HUES48 (cell line): ENCODE measurements at regions not wholly inside any gene's neighbourhood (a gene's known extent, or its start where the extent isn't known, plus 50 kb on each side); places are given as distances from the start of the nearest gene placed in this dataset.
"Not testable (repeated sequence)": the region's sequence is repeated elsewhere in the genome, so short reads cannot be mapped to it uniquely, and the experiment has no call there.

Experiments
- H3K27ac ChIP-seq: one replicate; pipeline ENCODE4 v1.7.0; 2013; ENCODE audit warnings: low read depth, low read length, inconsistent platforms
- H3K27me3 ChIP-seq: 2 replicates; pipeline ENCODE4 v1.6.1; 2013; ENCODE audit warnings: mild to moderate bottlenecking, low read length; ENCODE audit not compliant: control insufficient read depth, insufficient read depth
- H3K36me3 ChIP-seq: 2 replicates; pipeline ENCODE4 v1.6.1; 2013; ENCODE audit warnings: low read length; ENCODE audit not compliant: control insufficient read depth, insufficient read depth
- H3K4me1 ChIP-seq: 2 replicates; pipeline ENCODE4 v1.6.1; 2013; ENCODE audit warnings: mild to moderate bottlenecking, low read length; ENCODE audit not compliant: control insufficient read depth, insufficient read depth
- H3K4me3 ChIP-seq: 2 replicates; pipeline ENCODE4 v1.5.1; 2013; ENCODE audit warnings: mild to moderate bottlenecking, low read depth, low read length
- H3K9ac ChIP-seq: 2 replicates; pipeline ENCODE4 v1.6.1; 2013; ENCODE audit warnings: mild to moderate bottlenecking, low read depth, low read length, moderate library complexity
- H3K9me3 ChIP-seq: 2 replicates; pipeline ENCODE4 v1.6.1; 2013; ENCODE audit warnings: low read length; ENCODE audit not compliant: control insufficient read depth, insufficient read depth

DNA sequence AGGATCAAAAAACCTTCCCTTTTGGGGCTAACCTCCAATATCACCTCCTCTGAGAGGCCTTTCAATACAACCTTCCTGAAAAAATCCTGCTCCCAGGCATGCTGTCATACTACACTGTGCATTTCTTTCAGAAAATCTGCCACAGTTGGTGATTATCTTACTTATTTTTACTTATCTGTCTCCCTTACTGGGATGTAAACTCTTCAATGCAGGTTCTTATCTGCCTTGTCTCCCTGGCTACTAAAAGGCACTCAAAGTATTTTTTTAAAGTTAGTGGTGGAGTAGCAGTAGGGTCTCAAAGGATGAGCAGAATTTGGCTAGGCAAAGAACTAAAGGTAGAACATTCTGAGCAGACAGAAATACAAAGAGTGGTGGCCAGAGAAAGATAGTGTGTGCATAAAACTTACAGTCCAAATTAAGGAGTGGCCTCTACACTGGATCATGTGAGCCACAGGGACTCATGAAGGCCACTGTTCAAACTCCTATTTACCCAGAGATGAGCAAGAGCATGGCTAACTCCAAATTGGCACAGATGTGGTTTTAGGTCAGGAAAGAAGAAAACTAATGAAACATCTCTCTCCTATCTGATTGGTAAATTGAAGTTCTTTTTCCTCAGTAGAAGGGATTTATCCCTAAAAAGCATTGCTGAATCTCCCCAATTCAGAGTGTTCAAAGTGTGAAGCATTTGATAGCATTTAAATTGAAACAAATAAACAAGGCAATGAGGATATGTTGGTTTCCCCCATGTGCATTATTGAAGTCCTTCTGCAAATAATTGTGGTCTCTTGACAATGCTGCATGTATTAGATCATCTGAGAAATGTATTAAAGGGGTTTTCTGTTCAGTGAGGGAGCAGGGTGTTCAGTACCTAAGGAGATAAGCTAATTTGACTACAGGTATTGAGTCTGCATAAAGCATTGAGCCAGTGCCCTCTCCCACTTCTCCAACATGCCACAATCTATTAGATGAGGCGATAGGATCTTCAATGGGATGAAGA is 285.5 kb downstream of the MREG start:
- Histone ChIP-seq H3K27me3 (no peaks in the 10 kb centered on the region), H3K27ac (peak overlapping the region; percentile 25), H3K4me1 (no peaks in the 10 kb centered on the region), H3K4me3 (no peak overlapping the region), H3K36me3 (no peaks in the 10 kb centered on the region), H3K9me3 (no peaks in the 10 kb centered on the region), H3K9ac (no peak overlapping the region)

DNA sequence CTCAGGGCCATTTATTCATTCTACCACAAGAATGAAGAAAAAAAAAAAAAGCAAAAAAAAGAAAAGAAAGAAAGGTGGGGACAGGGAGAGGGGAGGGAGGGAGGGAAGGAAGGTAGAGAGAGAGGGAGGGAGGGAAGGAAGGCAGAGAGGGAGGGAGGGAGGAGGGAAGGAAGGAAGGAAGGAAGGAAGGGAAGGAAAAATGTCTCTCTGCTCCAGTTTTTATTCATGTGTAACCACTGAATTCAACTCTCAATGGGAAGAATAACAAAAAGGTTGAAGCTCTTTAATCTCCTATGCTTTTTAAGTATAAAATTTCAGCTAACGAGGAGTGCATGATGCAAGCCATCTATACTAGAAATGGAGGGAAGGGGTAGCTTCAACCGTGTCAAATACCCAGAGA is 287.3 kb downstream of the MREG start:
- Histone ChIP-seq H3K4me1 (no peaks in the 10 kb centered on the region), H3K9me3 (no peaks in the 10 kb centered on the region), H3K4me3 (no peak overlapping the region), H3K27me3 (no peaks in the 10 kb centered on the region), H3K36me3 (no peaks in the 10 kb centered on the region), H3K9ac (no peak overlapping the region), H3K27ac (no peak overlapping the region)

DNA sequence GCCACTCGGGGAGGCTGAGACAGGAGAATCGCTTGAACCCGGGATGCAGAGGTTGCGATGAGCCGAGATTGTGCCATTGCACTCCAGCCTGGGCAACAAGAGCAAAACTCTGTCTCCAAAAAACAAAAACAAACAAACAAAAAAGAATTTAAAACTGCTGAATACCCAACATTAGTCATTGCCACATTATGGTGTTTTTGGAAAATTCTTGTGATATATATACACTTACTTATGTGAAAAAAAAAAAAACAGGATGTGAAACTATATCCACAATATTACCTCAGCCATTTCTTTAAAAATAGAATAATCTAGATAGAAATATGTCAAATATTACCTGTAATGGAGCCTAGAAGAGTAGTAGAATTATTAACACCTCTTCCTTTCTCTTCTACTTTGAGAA is 288.3 kb upstream of the FN1 start:
- Histone ChIP-seq H3K4me3 (no peak overlapping the region), H3K9ac (no peak overlapping the region)

DNA sequence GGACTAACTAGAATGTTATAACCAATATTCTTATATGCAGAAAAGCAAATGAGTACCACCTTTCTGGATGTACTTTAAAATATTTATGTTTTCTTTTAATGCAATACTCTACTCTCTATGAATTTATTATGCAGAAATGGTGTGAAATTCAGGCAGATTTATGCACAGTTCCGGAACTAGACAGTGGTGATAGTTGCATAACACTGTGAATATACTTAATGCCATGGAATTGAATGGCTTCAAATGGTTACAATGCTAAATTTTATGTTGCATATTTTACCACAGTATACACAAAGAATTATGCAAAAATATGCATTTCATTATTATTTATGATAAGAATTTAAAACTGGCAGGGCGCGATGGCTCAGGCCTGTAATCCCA is 287.8 kb upstream of the FN1 start:
- Histone ChIP-seq H3K27me3 (no peaks in the 10 kb centered on the region), H3K4me1 (no peaks in the 10 kb centered on the region), H3K9me3 (no peaks in the 10 kb centered on the region), H3K27ac (no peak overlapping the region), H3K4me3 (no peak overlapping the region; the same call in 1 of the 2 replicates), H3K9ac (no peak overlapping the region), H3K36me3 (no peaks in the 10 kb centered on the region)

More for the DNA sequence above, 288.3 kb upstream of the FN1 start:
- Histone ChIP-seq H3K36me3 (no peaks in the 10 kb centered on the region), H3K9me3 (no peaks in the 10 kb centered on the region), H3K4me1 (no peaks in the 10 kb centered on the region), H3K27ac (no peak overlapping the region), H3K27me3 (no peaks in the 10 kb centered on the region)

DNA sequence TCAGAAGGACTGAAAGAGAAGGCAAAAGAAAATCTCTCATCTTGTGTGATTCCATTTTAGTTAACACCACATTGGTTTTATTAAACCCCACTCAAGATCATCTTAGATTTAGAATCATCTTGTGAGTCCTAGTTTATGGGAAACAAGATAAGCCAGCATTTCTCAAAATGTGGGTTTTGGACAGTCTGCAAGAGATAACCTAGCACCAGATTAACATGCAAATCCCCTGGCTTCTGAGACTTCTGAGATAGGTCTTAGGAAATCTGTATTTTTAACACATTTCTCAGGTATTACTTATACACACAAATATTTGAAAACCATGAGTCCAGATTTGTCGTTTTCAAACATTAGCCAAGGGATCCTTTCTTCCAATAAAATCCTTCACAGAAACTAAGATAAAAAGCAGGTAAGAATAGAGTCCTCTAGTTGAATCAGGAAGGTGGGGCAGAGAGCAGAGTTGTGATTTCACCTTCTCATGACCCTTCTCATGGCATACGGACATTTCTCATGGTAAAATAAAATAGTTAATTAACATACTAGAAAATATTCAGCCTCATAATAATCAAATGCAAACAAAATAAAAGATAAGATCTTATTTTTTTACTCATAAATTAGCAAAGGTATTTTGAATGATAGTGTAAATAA is 287.2 kb upstream of the FN1 start:
- Histone ChIP-seq H3K4me3 (no peak overlapping the region), H3K27me3 (no peaks in the 10 kb centered on the region), H3K4me1 (no peaks in the 10 kb centered on the region), H3K27ac (no peak overlapping the region), H3K36me3 (no peaks in the 10 kb centered on the region), H3K9ac (no peak overlapping the region), H3K9me3 (no peaks in the 10 kb centered on the region)

DNA sequence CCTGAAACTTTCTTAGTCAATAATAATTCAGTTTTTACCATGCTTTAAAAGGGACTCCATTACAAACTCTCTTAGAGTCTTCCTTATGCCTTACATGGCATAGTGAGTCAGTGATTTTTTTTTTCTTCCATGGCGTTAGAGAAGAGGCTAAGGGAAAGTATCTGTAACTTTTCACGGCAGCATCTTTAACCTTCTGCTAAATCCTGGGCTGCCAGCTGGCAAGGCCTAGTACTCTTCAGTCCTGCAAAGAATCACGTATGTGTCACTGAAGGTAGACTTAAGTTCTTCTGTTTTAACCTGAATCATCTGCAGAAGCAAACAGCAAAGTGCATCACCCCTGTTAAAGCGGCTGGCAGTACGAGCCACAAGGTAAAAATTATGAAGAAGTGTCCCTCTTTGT is 286.3 kb upstream of the FN1 start:
- no peaks in the 10 kb centered on the region for H3K36me3 ChIP-seq
- H3K4me1 ChIP-seq, result no peaks in the 10 kb centered on the region
- no peak overlapping the region for H3K4me3 ChIP-seq
- H3K9ac ChIP-seq, result no peak overlapping the region
- H3K27ac ChIP-seq, result no peak overlapping the region
- no peaks in the 10 kb centered on the region for H3K27me3 ChIP-seq
- no peaks in the 10 kb centered on the region for H3K9me3 ChIP-seq

DNA sequence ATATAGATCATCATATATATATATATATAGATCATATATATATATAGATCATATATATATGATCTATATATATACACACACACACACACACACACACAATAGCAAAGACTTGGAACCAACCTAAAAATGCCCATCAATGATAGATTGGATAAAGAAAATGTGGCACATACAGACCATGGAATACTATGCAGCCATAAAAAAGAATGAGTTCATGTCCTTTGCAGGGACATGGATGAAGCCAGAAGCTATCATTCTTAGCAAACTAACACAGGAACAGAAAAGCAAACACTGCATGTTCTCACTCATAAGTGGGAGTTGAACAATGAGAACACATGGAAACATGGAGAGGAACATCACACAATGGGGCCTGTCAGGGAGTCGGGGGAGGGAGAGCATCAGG is 285.6 kb upstream of the FN1 start:
- not testable (repeated sequence) for H3K36me3 ChIP-seq, H3K4me3 ChIP-seq, H3K4me1 ChIP-seq, H3K9me3 ChIP-seq, H3K9ac ChIP-seq, H3K27me3 ChIP-seq, H3K27ac ChIP-seq

DNA sequence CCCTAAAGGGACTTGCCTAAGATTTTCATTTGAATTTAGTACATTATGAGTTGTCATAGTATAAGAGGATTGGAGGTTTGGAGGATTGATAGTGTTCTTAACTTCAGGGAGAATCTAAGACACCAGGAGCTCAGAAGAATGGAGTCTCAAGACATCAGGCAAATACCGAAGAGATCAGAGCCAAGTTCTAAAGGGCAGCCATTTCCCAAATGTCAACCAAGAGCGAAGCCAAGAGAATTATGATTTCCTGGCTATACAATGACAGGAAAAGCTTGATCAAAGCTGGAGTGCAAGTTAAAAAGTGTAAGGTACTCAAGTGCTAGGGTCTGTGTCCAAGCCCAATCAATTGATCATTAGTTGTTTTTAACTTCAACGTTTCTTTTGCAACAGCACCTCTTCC is 283.0 kb upstream of the FN1 start:
- H3K27me3 ChIP-seq, result no peaks in the 10 kb centered on the region
- no peaks in the 10 kb centered on the region for H3K9me3 ChIP-seq
- no peaks in the 10 kb centered on the region for H3K4me1 ChIP-seq
- no peak overlapping the region for H3K27ac ChIP-seq
- H3K9ac ChIP-seq, result no peak overlapping the region
- no peaks in the 10 kb centered on the region for H3K36me3 ChIP-seq
- H3K4me3 ChIP-seq, result no peak overlapping the region

DNA sequence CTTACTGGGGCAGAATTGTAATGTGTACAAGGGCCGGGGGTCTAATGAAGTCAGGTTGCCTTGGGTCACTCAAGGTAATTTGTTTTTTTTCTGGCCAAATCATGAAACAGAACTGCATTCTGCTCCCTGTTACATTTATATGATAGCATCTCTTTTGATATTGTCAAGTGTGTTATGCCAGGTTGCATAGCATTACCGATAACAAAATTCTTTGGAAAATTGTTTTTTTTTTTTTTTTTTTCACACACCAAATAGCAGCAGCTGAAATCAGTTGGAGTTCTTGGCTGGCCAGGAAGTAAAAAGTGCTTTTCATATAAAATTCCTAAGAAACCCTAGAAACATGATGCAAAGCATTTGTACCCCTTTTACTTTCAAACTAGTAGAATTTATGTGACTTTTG is 282.6 kb upstream of the FN1 start:
- Histone ChIP-seq H3K27me3 (no peaks in the 10 kb centered on the region), H3K9me3 (no peaks in the 10 kb centered on the region), H3K9ac (no peak overlapping the region), H3K36me3 (no peaks in the 10 kb centered on the region), H3K27ac (no peak overlapping the region), H3K4me3 (no peak overlapping the region), H3K4me1 (no peaks in the 10 kb centered on the region)

DNA sequence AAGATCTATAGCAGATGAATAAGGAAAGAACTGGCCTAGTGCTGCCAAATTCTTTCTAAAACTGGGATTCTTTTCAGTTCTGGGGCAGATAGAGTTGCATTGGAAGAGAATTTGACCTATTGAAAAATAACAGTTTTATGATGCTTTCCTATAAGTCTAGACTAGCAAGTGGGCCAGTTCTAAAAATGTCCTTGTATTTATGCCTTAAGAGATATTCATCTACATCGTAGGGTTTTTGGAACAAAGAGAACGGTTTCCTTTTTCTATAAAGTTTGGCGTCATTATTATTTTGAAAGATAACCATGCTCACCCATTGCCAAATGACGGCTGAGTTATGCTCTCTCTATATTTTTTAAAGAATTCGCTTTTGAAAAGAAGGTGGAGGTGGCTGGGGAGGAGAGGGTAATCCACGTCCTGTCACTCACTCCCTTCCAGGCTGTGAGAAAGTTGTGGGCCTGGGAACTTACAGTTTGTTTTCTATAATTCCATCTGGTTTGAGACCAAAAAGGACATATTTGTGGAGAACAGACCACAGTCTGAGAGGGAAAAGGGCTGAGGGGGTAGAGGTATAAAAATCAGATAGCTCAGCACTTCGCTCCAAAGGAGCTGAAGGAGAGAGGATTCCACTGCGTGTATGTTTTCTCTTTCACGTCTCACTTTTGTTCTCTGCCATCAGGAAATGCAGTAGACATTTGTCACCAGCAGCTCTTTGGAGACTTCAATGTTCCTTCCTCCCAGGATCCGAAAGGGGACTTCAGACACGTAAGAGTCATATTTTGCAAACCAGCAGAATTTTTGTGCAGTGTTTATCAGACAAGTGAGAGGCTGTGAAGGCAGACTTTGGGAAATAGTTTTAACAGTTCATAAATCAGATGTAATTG is 281.9 kb upstream of the FN1 start:
- no peaks in the 10 kb centered on the region for H3K36me3 ChIP-seq
- H3K4me3 ChIP-seq, result no peak overlapping the region
- H3K9me3 ChIP-seq, result no peaks in the 10 kb centered on the region
- no peak overlapping the region for H3K27ac ChIP-seq
- H3K9ac ChIP-seq, result no peak overlapping the region
- no peaks in the 10 kb centered on the region for H3K4me1 ChIP-seq
- no peaks in the 10 kb centered on the region for H3K27me3 ChIP-seq
